Transverse colon (tissue), 4 donors: ENCODE measurements at regions not wholly inside any gene's neighbourhood (a gene's known extent, or its start where the extent isn't known, plus 50 kb on each side); places are given as distances from the start of the nearest gene placed in this dataset.

ENCODE experiments used
- DNase-seq: peaks from one replicate; pipeline ENCODE4 v3.0.0-alpha.2; 2019
- H3K27ac ChIP-seq, 4 donors: fragments of 200-600 bp; sonication (generic); 2 replicates each; pipeline ENCODE4 v1.5.1; 2016 to 2018; ENCODE audit warnings: inconsistent platforms in 4 of 4
- H3K27me3 ChIP-seq: fragments of 200-600 bp; sonication (generic); 2 replicates; pipeline ENCODE4 v1.5.1; 2017; ENCODE audit warnings: inconsistent platforms
- H3K36me3 ChIP-seq, 4 donors: fragments of 200-600 bp; sonication (generic); 2 replicates each; pipeline ENCODE4 v1.5.1; 2017 to 2019; ENCODE audit warnings: inconsistent platforms in 4 of 4
- H3K4me1 ChIP-seq, 4 donors: fragments of 200-600 bp; sonication (generic); 2 replicates each; pipeline ENCODE4 v1.5.1; 2017 to 2020; ENCODE audit warnings: inconsistent platforms in 4 of 4
- H3K4me3 ChIP-seq, 4 donors: fragments of 200-600 bp; sonication (generic); 1 replicate in 1 of 4; 2 replicates in 3 of 4; pipeline versions ENCODE4 v1.5.1 to v1.6.1; 2017 to 2019; ENCODE audit warnings: inconsistent platforms in 4 of 4
- H3K9me3 ChIP-seq, 2 donors: fragments of 200-600 bp; sonication (generic); 2 replicates each; pipeline ENCODE4 v1.5.1; 2017 to 2019; ENCODE audit warnings: inconsistent platforms in 2 of 2
- CTCF ChIP-seq, 5 experiments: fragments of 200-600 bp in 3 of 5; fragments of 450-650 bp in 2 of 5; sonication (generic) in 3 of 5; IDR thresholded peaks; 1 replicate in 2 of 5; 2 replicates in 3 of 5; pipeline ENCODE4 v1.5.1; 2016 to 2017; ENCODE audit warnings: antibody characterized with exemption in 5 of 5, inconsistent platforms in 3 of 5, mild to moderate bottlenecking in 2 of 5, moderate library complexity in 1 of 5
- EP300 ChIP-seq: sonication (generic); formaldehyde crosslinking; IDR thresholded peaks from one replicate; pipeline ENCODE4 v1.6.1; 2017; ENCODE audit warnings: antibody characterized with exemption, low read depth
- POLR2A ChIP-seq: fragments of 450-650 bp; IDR thresholded peaks from one replicate; pipeline ENCODE4 v1.6.1; 2016; ENCODE audit warnings: antibody characterized with exemption, mild to moderate bottlenecking, moderate library complexity
- POLR2AphosphoS5 ChIP-seq, 3 donors: sonication (generic); formaldehyde crosslinking; IDR thresholded peaks; one replicate each; pipeline ENCODE4 v1.6.1; 2016; ENCODE audit warnings: antibody characterized with exemption in 3 of 3
- WGBS, 2 donors: methylation state at CpG; one replicate each; pipeline ENCODE4 v1.1.5; 2018; ENCODE audit warnings: low coverage in 1 of 2; 5-methylcytosine and 5-hydroxymethylcytosine counted together
- in situ Hi-C, 4 donors: fragments of 200-750 bp; cut with MboI; loops; one replicate each; pipeline versions ENCODE4 v1.15.0 to v1.15.1; 2017; ENCODE audit warnings: low sequenced_read_pairs in 3 of 4, low pct_ligation_motif_present in 1 of 4, low pct_unique_long_range_greater_than_20kb in 1 of 4
- intact Hi-C: fragments of 100-400 bp; cut with DNase I; formaldehyde crosslinking; loops from one replicate; pipeline ENCODE4 v1.15.1; 2023; ENCODE audit warnings: low total_unique reads

DNA sequence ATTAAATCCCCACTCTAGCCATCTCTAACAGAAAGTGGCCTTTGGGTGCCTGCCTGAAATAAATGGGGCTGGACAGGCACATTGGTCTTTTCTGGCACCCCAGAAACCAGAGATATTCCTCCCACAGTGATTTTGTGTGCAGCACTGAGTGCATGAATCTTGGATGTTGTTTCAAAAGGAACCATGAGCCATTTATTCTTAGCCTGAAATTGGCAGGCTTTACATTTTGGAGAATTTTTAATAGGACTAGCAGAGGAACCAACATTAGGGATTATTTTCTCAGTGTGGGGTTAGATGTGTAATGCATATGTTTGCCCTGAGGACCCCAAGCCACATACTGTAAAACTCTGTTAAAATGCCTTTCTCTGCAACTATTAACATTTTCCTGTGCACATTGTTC lies 451.3 kb downstream of the NFIB start:
- H3K4me1 ChIP-seq, result peaks cover 0 to 6% (median 0%) of the 10 kb centered on the region in 4 donors
- TF ChIP-seq POLR2A (no peak), CTCF (IDR thresholded peaks at IDR 0.05) (no peak), EP300 (no peak), POLR2AphosphoS5 (IDR thresholded peaks at IDR 0.05) (no peak)
- no peak for DNase-seq
- intact Hi-C loops, result no loop called here
- no peak overlapping the region for H3K4me3 ChIP-seq
- peak overlapping the region in 1 of 4 donors; percentile 14 for H3K27ac ChIP-seq
- in situ Hi-C loops, result no loop called here
- no peaks in the 10 kb centered on the region for H3K9me3 ChIP-seq
- H3K36me3 ChIP-seq, result no peaks in the 10 kb centered on the region
- H3K27me3 ChIP-seq, result no peaks in the 10 kb centered on the region

- no peak for TF ChIP-seq POLR2AphosphoS5 (IDR thresholded peaks at IDR 0.05)
- no peak for TF ChIP-seq CTCF (IDR thresholded peaks at IDR 0.05)
- no peak for TF ChIP-seq POLR2A
- TF ChIP-seq EP300, result no peak
- DNase-seq, result no peak
- no peak overlapping the region for H3K4me3 ChIP-seq
- H3K27me3 ChIP-seq, result no peaks in the 10 kb centered on the region
- no peaks in the 10 kb centered on the region for H3K36me3 ChIP-seq
- 39 to 41% methylated on average over 2 to 3 of the region's 3 CpGs for WGBS, 2 donors
- H3K9me3 ChIP-seq, result no peaks in the 10 kb centered on the region
- H3K4me1 ChIP-seq, result peaks cover 0 to 6% (median 0%) of the 10 kb centered on the region in 4 donors
- intact Hi-C loops, result no loop called here
- H3K27ac ChIP-seq, result no peak overlapping the region
- in situ Hi-C loops, result no loop called here
Measured at GRCh38 chr9:13860946-13861640, 452.8 kb downstream of the NFIB start.

DNA sequence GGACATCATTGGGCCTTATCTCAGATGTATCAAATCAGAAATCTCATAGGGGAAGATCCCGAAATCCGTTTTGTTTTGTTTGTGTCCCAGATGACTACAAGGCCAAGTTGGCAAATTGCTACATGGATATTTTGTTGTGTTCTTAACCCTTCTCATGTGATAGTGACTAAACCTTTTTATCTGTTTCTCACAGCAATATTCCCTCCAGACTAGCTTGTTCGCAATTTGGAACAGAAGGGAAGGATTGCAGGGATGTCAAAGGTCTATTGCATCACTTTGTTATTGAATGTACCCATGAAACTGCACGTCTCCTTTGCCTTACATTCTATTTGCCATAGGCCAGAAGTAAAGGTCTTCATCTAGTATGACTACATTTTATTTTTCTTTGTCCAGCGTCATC lies 453.9 kb downstream of the NFIB start:
- intact Hi-C loops, result no loop called here
- TF ChIP-seq CTCF (IDR thresholded peaks at IDR 0.05) (no peak), EP300 (no peak), POLR2A (no peak), POLR2AphosphoS5 (IDR thresholded peaks at IDR 0.05) (no peak)
- in situ Hi-C loops, result no loop called here
- H3K27me3 ChIP-seq, result no peaks in the 10 kb centered on the region
- H3K36me3 ChIP-seq, result no peaks in the 10 kb centered on the region
- no peak overlapping the region for H3K4me3 ChIP-seq
- H3K9me3 ChIP-seq, result no peaks in the 10 kb centered on the region
- no peak for DNase-seq
- peaks cover 0 to 6% (median 0%) of the 10 kb centered on the region in 4 donors for H3K4me1 ChIP-seq
- no peak overlapping the region for H3K27ac ChIP-seq
- WGBS, 2 donors, result 79 to 83% methylated on average over 5 of the region's 5 CpGs

DNA sequence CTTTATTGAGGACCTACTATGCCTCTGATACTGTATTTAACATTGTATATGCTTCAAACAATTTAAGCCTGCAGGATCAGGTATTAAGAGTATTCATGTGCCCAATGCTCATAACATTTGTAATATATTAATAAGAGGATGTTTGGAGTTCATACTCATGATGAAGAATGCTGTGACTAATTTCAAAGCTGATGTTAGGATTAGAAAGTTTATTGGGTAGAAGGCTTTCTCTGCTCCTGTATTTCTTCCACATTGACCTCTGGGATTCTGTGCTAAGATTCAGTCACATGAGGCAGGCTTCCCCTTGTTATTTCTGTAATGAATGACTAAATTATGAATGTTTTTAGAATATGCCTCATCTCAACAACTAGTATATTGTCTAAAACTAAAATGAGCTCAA lies 456.4 kb downstream of the NFIB start:
- H3K4me3 ChIP-seq, result no peak overlapping the region
- in situ Hi-C loops, result no loop called here
- DNase-seq, result no peak

More for the DNA sequence above, 456.4 kb downstream of the NFIB start:
- intact Hi-C loops, result no loop called here
- Histone ChIP-seq H3K9me3 (no peaks in the 10 kb centered on the region), H3K4me1 (peaks cover 0 to under 1% (median 0%) of the 10 kb centered on the region in 4 donors), H3K27ac (no peak overlapping the region), H3K36me3 (no peaks in the 10 kb centered on the region), H3K27me3 (no peaks in the 10 kb centered on the region)
- TF ChIP-seq EP300 (no peak), POLR2A (no peak), CTCF (IDR thresholded peaks at IDR 0.05) (no peak), POLR2AphosphoS5 (IDR thresholded peaks at IDR 0.05) (no peak)
